ENCODE measurements at regions not wholly inside any gene's neighbourhood (a gene's known extent, or its start where the extent isn't known, plus 50 kb on each side); places are given as distances from the start of the nearest gene placed in this dataset.
"Not testable (repeated sequence)": the region's sequence is repeated elsewhere in the genome, so short reads cannot be mapped to it uniquely, and the experiment has no call there.

DNA sequence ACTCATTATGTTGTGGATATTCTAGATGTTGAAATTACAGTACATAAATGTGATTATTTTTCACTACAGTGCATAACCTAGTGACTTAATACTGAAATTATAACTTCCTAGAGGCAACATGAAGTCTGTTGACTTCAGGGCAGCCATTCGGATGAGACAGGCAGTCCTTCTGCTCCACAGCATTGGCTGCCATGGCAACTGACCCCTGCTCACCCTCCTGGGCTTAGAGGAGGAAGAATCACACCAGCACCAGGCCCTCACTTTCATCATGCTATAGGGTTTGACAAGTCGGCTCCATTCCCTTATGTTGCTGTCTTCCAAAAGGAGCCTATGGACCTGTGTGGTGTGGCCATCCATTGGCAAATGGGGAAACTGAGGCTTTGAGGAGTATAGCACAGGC lies 233.5 kb upstream of the TMEM132C start:
- DNase-seq (ENCODE audit: low read depth): no peak
- H3K4me3 ChIP-seq (ENCODE audit: low read depth, low read length): no peak overlapping the region
- no peak for TF ChIP-seq CTCF (IDR thresholded peaks at IDR 0.05; ENCODE audit: insufficient read depth, low read length)

GRCh38 chr12:128040971-128041370 lies 226.0 kb upstream of the TMEM132C start:
- H3K4me3 ChIP-seq (ENCODE audit: low read depth, low read length): no peak overlapping the region
- DNase-seq (ENCODE audit: low read depth): no peak
- no peak for TF ChIP-seq CTCF (IDR thresholded peaks at IDR 0.05; ENCODE audit: insufficient read depth, low read length)

DNA sequence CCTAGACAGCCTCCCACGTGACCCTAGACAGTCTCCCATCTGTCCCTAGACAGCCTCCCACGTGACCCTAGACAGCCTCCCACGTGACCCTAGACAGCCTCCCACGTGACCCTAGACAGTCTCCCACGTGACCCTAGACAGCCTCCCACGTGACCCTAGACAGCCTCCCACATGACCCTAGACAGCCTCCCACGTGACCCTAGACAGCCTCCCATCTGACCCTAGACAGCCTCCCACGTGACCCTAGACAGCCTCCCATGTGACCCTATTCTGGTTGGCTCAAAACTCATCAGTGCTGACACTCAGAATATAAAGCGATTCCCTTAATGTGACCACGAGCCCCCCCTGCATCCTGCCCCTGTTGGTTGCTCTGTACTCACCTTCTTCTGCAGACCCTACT lies 224.7 kb upstream of the TMEM132C start:
- H3K4me3 ChIP-seq (ENCODE audit: low read depth, low read length); DNase-seq (ENCODE audit: low read depth): not testable (repeated sequence)

GRCh38 chr12:128042825-128043224 lies 224.1 kb upstream of the TMEM132C start:
- H3K4me3 ChIP-seq (ENCODE audit: low read depth, low read length): no peak overlapping the region
- TF ChIP-seq CTCF (IDR thresholded peaks at IDR 0.05; ENCODE audit: insufficient read depth, low read length): no peak
- DNase-seq (ENCODE audit: low read depth): no peak

- no peak for DNase-seq (ENCODE audit: low read depth)
- no peak for TF ChIP-seq CTCF (IDR thresholded peaks at IDR 0.05; ENCODE audit: insufficient read depth, low read length)
- H3K4me3 ChIP-seq (ENCODE audit: low read depth, low read length): no peak overlapping the region
Measured at GRCh38 chr12:128043317-128043716, 223.7 kb upstream of the TMEM132C start.

GRCh38 chr12:128047266-128048060 lies 219.5 kb upstream of the TMEM132C start:
- H3K4me3 ChIP-seq (ENCODE audit: low read depth, low read length): no peak overlapping the region
- no peak for DNase-seq (ENCODE audit: low read depth)

DNA sequence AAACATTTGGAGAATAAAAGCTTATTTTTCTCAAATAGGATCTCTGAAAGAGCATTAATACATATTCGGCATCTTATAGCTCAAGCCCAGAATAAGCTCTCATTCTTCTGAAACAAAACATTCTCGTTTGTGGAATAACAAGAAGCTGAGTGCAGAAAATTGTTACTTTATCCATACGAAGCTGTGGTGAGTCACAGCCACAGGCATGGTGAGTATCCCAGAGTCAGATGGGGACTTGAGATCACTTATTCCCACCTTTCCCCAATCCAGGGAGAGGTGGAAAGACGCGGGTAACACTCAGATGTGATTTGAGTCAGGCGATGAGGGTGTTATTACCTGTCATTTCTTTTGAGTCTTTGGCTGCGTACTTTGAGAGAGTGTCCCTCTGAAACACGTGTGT lies 214.6 kb upstream of the TMEM132C start:
- no peak for TF ChIP-seq CTCF (IDR thresholded peaks at IDR 0.05; ENCODE audit: insufficient read depth, low read length)
- DNase-seq (ENCODE audit: low read depth): peak; percentile 6

More at GRCh38 chr12:128047266-128048060, 219.5 kb upstream of the TMEM132C start:
- no peak for TF ChIP-seq CTCF (IDR thresholded peaks at IDR 0.05; ENCODE audit: insufficient read depth, low read length)

More for the DNA sequence above, 214.6 kb upstream of the TMEM132C start:
- no peak overlapping the region for H3K4me3 ChIP-seq (ENCODE audit: low read depth, low read length)

Data from fibroblast of the aortic adventitia (primary cell).